K562 (cell line): ENCODE measurements at regions not wholly inside any gene's neighbourhood (a gene's known extent, or its start where the extent isn't known, plus 50 kb on each side); places are given as distances from the start of the nearest gene placed in this dataset.

Experiments
- BRCA1 ChIP-seq, 2 experiments: fragments of 450-650 bp in 1 of 2; sonication (generic) in 1 of 2; formaldehyde crosslinking in 1 of 2; IDR thresholded peaks; 2 replicates each; pipeline versions ENCODE4 v1.5.0 to v1.6.1; 2017 to 2020; ENCODE audit warnings: mild to moderate bottlenecking in 1 of 2, missing genetic modification reagents in 1 of 2
- CREB1 ChIP-seq, 2 experiments: sonication (generic) in 1 of 2; formaldehyde crosslinking in 1 of 2; IDR thresholded peaks; 2 replicates each; pipeline versions ENCODE4 v1.6.1 to v1.8.0; 2012 to 2022; ENCODE audit warnings: inconsistent platforms in 1 of 2, mild to moderate bottlenecking in 1 of 2, missing genetic modification reagents in 1 of 2, moderate library complexity in 1 of 2
- POLR2A ChIP-seq: fragments of 450-650 bp; conservative IDR thresholded peaks from 2 replicates; pipeline ENCODE4 v1.6.1; 2016
- PPARD ChIP-seq: fragments of 250-450 bp; sonication (Bioruptor Pico); IDR thresholded peaks from 2 replicates; pipeline ENCODE4 v1.8.0; 2022; ENCODE audit warnings: inconsistent platforms, mild to moderate bottlenecking, moderate library complexity
- RAD51 ChIP-seq: fragments of 450-650 bp; IDR thresholded peaks from 2 replicates; pipeline ENCODE4 v1.7.1; 2016; ENCODE audit warnings: low read depth, mild to moderate bottlenecking, borderline replicate concordance
- ZNF589 ChIP-seq: fragments of 200-800 bp; sonication (Bioruptor generic); IDR thresholded peaks from 2 replicates; pipeline ENCODE4 v1.6.1; 2016; ENCODE audit warnings: low read depth, missing genetic modification characterization, missing compliant biosample characterization
- ZSCAN32 ChIP-seq: fragments of 450-650 bp; formaldehyde crosslinking; IDR thresholded peaks from 2 replicates; pipeline ENCODE4 v1.4.0; 2020; ENCODE audit warnings: mild to moderate bottlenecking, moderate library complexity

GRCh38 chr10:43739161-43739560 lies 90.5 kb upstream of the ZNF32 start:
- no peak for TF ChIP-seq PPARD
- no peak for TF ChIP-seq CREB1 (IDR thresholded peaks at IDR 0.05)
- TF ChIP-seq CREB1 (CRISPR knock-in tag; IDR thresholded peaks at IDR 0.05) = no peak
- no peak for TF ChIP-seq BRCA1 (IDR thresholded peaks at IDR 0.05)
- no peak for TF ChIP-seq BRCA1 (CRISPR knock-in tag; IDR thresholded peaks at IDR 0.05)
- no peak for TF ChIP-seq POLR2A
- TF ChIP-seq RAD51 = no peak
- no peak for TF ChIP-seq ZNF589 (CRISPR knock-in tag)
- no peak for TF ChIP-seq ZSCAN32 (CRISPR knock-in tag)
